B cell (primary cell): ENCODE measurements at regions not wholly inside any gene's neighbourhood (a gene's known extent, or its start where the extent isn't known, plus 50 kb on each side); places are given as distances from the start of the nearest gene placed in this dataset.

Source experiments
- ATAC-seq: fragments of 200-7000 bp; cut with Tn5 transposase; one replicate; pipeline ENCODE4 v1.10.0; 2021; ENCODE audit warnings: low read depth, mild to moderate bottlenecking, moderate number of reproducible peaks, moderate library complexity
- CTCF ChIA-PET: fragments of 350-600 bp; sonication (Branson Sonifier 250); formaldehyde crosslinking; loops from one replicate; lab custom pipeline; 2021; ENCODE audit warnings: antibody characterized with exemption, inconsistent platforms; lab: Charles Lee
- POLR2A ChIA-PET: fragments of 350-600 bp; sonication (Branson Sonifier 250); formaldehyde crosslinking; loops from one replicate; lab custom pipeline; 2021; ENCODE audit warnings: antibody characterized with exemption; lab: Charles Lee
- DNase-seq: peaks from one replicate; pipeline ENCODE4 v3.0.0; 2013
- H2AFZ ChIP-seq: 2 replicates; pipeline ENCODE4 v1.6.1; 2012; ENCODE audit warnings: mild to moderate bottlenecking, low read depth, low read length; ENCODE audit not compliant: insufficient read depth, poor library complexity, severe bottlenecking
- H3K27ac ChIP-seq, 2 donors: 1 replicate in 1 of 2; 2 replicates in 1 of 2; pipeline ENCODE4 v1.5.1; 2012 to 2013; ENCODE audit warnings: low read length in 2 of 2, mild to moderate bottlenecking in 2 of 2, moderate library complexity in 1 of 2
- H3K27me3 ChIP-seq, 4 experiments: fragments of 200-600 bp in 1 of 4; sonication (generic) in 1 of 4; replicated peaks in 1 of 4; 1 replicate in 2 of 4; 2 replicates in 2 of 4; pipeline versions ENCODE4 v1.6.1 to v1.7.0; 2013 to 2016; ENCODE audit warnings: low read length in 3 of 4, mild to moderate bottlenecking in 2 of 4, mixed read lengths in 1 of 4, moderate library complexity in 1 of 4; ENCODE audit not compliant: insufficient read depth in 4 of 4, control insufficient read depth in 3 of 4; ENCODE audit errors: control extremely low read depth in 1 of 4
- H3K36me3 ChIP-seq, 2 experiments: replicated peaks in 1 of 2; 1 replicate in 1 of 2; 2 replicates in 1 of 2; pipeline versions ENCODE4 v1.6.1 to v1.7.1; 2013; ENCODE audit warnings: low read length in 1 of 2; ENCODE audit not compliant: insufficient read depth in 2 of 2, control insufficient read depth in 1 of 2; ENCODE audit errors: control extremely low read depth in 1 of 2, extremely low read depth in 1 of 2
- H3K4me1 ChIP-seq, 2 donors: fragments of 200-600 bp in 1 of 2; sonication (generic) in 1 of 2; 1 replicate in 1 of 2; 2 replicates in 1 of 2; pipeline versions ENCODE4 v1.5.1 to v1.6.1; 2013 to 2017; ENCODE audit warnings: low read length in 2 of 2; ENCODE audit not compliant: control insufficient read depth in 2 of 2, insufficient read depth in 2 of 2
- H3K4me2 ChIP-seq: replicated peaks from 2 replicates; pipeline ENCODE3; 2012; ENCODE audit warnings: mild to moderate bottlenecking, low read depth, low read length; ENCODE audit not compliant: poor library complexity, severe bottlenecking
- H3K4me3 ChIP-seq, 5 experiments: fragments of 200-600 bp in 1 of 5; sonication (generic) in 1 of 5; 1 replicate in 3 of 5; 2 replicates in 2 of 5; pipeline versions ENCODE4 v1.5.1 to v1.7.0; 2011 to 2016; ENCODE audit warnings: low read length in 4 of 5, mild to moderate bottlenecking in 4 of 5, low read depth in 2 of 5, control low read depth in 1 of 5, moderate library complexity in 1 of 5; ENCODE audit not compliant: insufficient read depth in 1 of 5; ENCODE audit errors: control extremely low read depth in 1 of 5, extremely low read depth in 1 of 5
- H3K79me2 ChIP-seq: fragments of 200-600 bp; sonication (generic); one replicate; pipeline ENCODE4 v1.6.0; 2016; ENCODE audit warnings: low read length; ENCODE audit not compliant: control insufficient read depth, insufficient read depth
- H3K9ac ChIP-seq: fragments of 200-600 bp; sonication (generic); 2 replicates; pipeline ENCODE4 v1.6.1; 2017; ENCODE audit warnings: mild to moderate bottlenecking, low read length, moderate library complexity
- H3K9me3 ChIP-seq, 3 donors: one replicate each; pipeline versions ENCODE4 v1.6.1 to v1.7.1; 2013; ENCODE audit warnings: low read length in 2 of 3; ENCODE audit not compliant: control insufficient read depth in 2 of 3, insufficient read depth in 1 of 3; ENCODE audit errors: control extremely low read depth in 1 of 3
- H4K20me1 ChIP-seq: 2 replicates; pipeline ENCODE4 v1.6.0; 2012; ENCODE audit warnings: mild to moderate bottlenecking, low read length; ENCODE audit not compliant: insufficient read depth, control insufficient read depth, poor library complexity, severe bottlenecking
- H3K27ac Mint-ChIP-seq: one replicate; pipeline ENCODE4 v1.8.0; 2021; ENCODE audit warnings: mixed read lengths
- H3K27me3 Mint-ChIP-seq: one replicate; pipeline ENCODE4 v1.8.0; 2021; ENCODE audit warnings: mixed read lengths
- H3K4me1 Mint-ChIP-seq: one replicate; pipeline ENCODE4 v1.8.0; 2021; ENCODE audit warnings: mixed read lengths
- H3K4me3 Mint-ChIP-seq: one replicate; pipeline ENCODE4 v1.8.0; 2021; ENCODE audit warnings: mixed read lengths
- H3K9me3 Mint-ChIP-seq: one replicate; pipeline ENCODE4 v1.8.0; 2022; ENCODE audit warnings: mixed read lengths; ENCODE audit not compliant: insufficient read depth
- CTCF ChIP-seq: fragments of 200-600 bp; IDR thresholded peaks from one replicate; pipeline ENCODE4 v1.8.0; 2022; ENCODE audit warnings: antibody characterized with exemption, mild to moderate bottlenecking
- EZH2 ChIP-seq: IDR thresholded peaks from 2 replicates; pipeline ENCODE4 v1.6.1; 2012; ENCODE audit warnings: borderline replicate concordance, low read depth, mild to moderate bottlenecking, moderate library complexity, low read length; ENCODE audit not compliant: insufficient read depth, poor library complexity, severe bottlenecking
- WGBS: methylation state at CpG from one replicate; pipeline ENCODE4 v1.1.5; 2013; ENCODE audit warnings: missing lambda C conversion rate; ENCODE audit not compliant: insufficient coverage; 5-methylcytosine and 5-hydroxymethylcytosine counted together
- intact Hi-C: fragments of 100-400 bp; cut with micrococcal nuclease; formaldehyde crosslinking; loops from one replicate; pipeline ENCODE4 v1.10.0; 2022

- no peak for DNase-seq
Measured at GRCh38 chr4:58566260-58566659, 1456.1 kb upstream of the IGFBP7 start.

More at GRCh38 chr4:58566260-58566659, 1456.1 kb upstream of the IGFBP7 start:
- no peaks in the 10 kb centered on the region for H3K27me3 Mint-ChIP-seq
- Histone ChIP-seq H2AFZ (no peak overlapping the region), H3K4me2 (no peak overlapping the region), H3K79me2 (no peaks in the 10 kb centered on the region), H3K4me3 (no peak overlapping the region), H3K9ac (no peak overlapping the region), H3K27me3 (no peaks in the 10 kb centered on the region), H3K27ac (no peak overlapping the region), H3K9me3 (peaks cover 0 to 2% (median 1%) of the 10 kb centered on the region in 3 donors), H3K36me3 (no peaks in the 10 kb centered on the region), H4K20me1 (no peaks in the 10 kb centered on the region), H3K4me1 (no peaks in the 10 kb centered on the region)
- peaks cover 3% of the 10 kb centered on the region for H3K9me3 Mint-ChIP-seq
- WGBS, result no CpG with 5 or more reads among the region's 1 CpG
- H3K27ac Mint-ChIP-seq, result no peak overlapping the region
- no peak for ATAC-seq
- H3K4me1 Mint-ChIP-seq, result no peaks in the 10 kb centered on the region
- CTCF ChIA-PET, result no interaction called here
- intact Hi-C loops, result no loop called here
- POLR2A ChIA-PET, result no interaction called here
- no peak overlapping the region for H3K4me3 Mint-ChIP-seq
- TF ChIP-seq CTCF (no peak), EZH2 (no peak)
